KMS-11 (cell line): ENCODE measurements at regions not wholly inside any gene's neighbourhood (a gene's known extent, or its start where the extent isn't known, plus 50 kb on each side); places are given as distances from the start of the nearest gene placed in this dataset.

Source experiments
- H2AFZ ChIP-seq: fragments of 200-600 bp; sonication (generic); 2 replicates; pipeline ENCODE4 v1.6.1; 2016; ENCODE audit warnings: antibody characterized with exemption, mixed run types, low read depth
- H3K27ac ChIP-seq: fragments of 200-600 bp; sonication (generic); 2 replicates; pipeline ENCODE4 v1.6.1; 2016; ENCODE audit warnings: mild to moderate bottlenecking, mixed run types
- H3K27me3 ChIP-seq: fragments of 200-600 bp; sonication (generic); 2 replicates; pipeline ENCODE4 v1.6.1; 2017; ENCODE audit warnings: mild to moderate bottlenecking, low read depth, mixed run types, moderate library complexity; ENCODE audit not compliant: insufficient read depth
- H3K36me3 ChIP-seq: fragments of 200-600 bp; sonication (generic); 2 replicates; pipeline ENCODE4 v1.6.1; 2017; ENCODE audit warnings: mild to moderate bottlenecking, mixed run types; ENCODE audit not compliant: insufficient read depth
- H3K4me1 ChIP-seq: fragments of 200-600 bp; sonication (generic); 2 replicates; pipeline ENCODE4 v1.6.1; 2016; ENCODE audit warnings: mild to moderate bottlenecking, low read depth, mixed run types; ENCODE audit not compliant: poor library complexity, severe bottlenecking
- H3K4me2 ChIP-seq: fragments of 200-600 bp; sonication (generic); 2 replicates; pipeline ENCODE4 v1.7.0; 2016; ENCODE audit warnings: mild to moderate bottlenecking, mixed run types
- H3K4me3 ChIP-seq: fragments of 200-600 bp; sonication (generic); IDR thresholded peaks from 2 replicates; pipeline ENCODE4 v1.6.1; 2017; ENCODE audit warnings: low read depth, low read length, mixed read lengths; ENCODE audit not compliant: insufficient read depth
- H3K79me2 ChIP-seq: fragments of 200-600 bp; sonication (generic); 2 replicates; pipeline ENCODE4 v1.6.1; 2016; ENCODE audit warnings: low read depth, mixed run types; ENCODE audit not compliant: insufficient read depth
- H3K9ac ChIP-seq: fragments of 200-600 bp; sonication (generic); 2 replicates; pipeline ENCODE4 v1.6.1; 2016; ENCODE audit warnings: mild to moderate bottlenecking, mixed run types
- H4K20me1 ChIP-seq: fragments of 200-600 bp; sonication (generic); 2 replicates; pipeline ENCODE4 v1.6.1; 2016; ENCODE audit warnings: mild to moderate bottlenecking, mixed run types; ENCODE audit not compliant: insufficient read depth
- CTCF ChIP-seq: fragments of 200-600 bp; sonication (generic); conservative IDR thresholded peaks from 2 replicates; pipeline ENCODE4 v1.6.1; 2017; ENCODE audit warnings: low read depth, mild to moderate bottlenecking, antibody characterized with exemption, low read length, moderate library complexity, mixed read lengths

GRCh38 chr2:55105456-55105855 is 55.2 kb upstream of the RTN4 start:
- H3K4me3 ChIP-seq, result no peak overlapping the region
- no peak overlapping the region for H2AFZ ChIP-seq
- no peak overlapping the region for H3K4me2 ChIP-seq
- H3K4me1 ChIP-seq, result peaks cover 19% of the 10 kb centered on the region
- H3K9ac ChIP-seq, result no peak overlapping the region
- no peaks in the 10 kb centered on the region for H3K79me2 ChIP-seq
- H3K27me3 ChIP-seq, result no peaks in the 10 kb centered on the region
- no peak for TF ChIP-seq CTCF
- no peaks in the 10 kb centered on the region for H3K36me3 ChIP-seq
- no peaks in the 10 kb centered on the region for H4K20me1 ChIP-seq
- H3K27ac ChIP-seq, result no peak overlapping the region

GRCh38 chr2:55103046-55103445 is 52.8 kb upstream of the RTN4 start:
- Histone ChIP-seq H3K4me1 (peaks cover 32% of the 10 kb centered on the region), H3K9ac (no peak overlapping the region), H4K20me1 (no peaks in the 10 kb centered on the region), H3K4me3 (no peak overlapping the region), H3K27me3 (no peaks in the 10 kb centered on the region), H3K4me2 (no peak overlapping the region), H3K36me3 (no peaks in the 10 kb centered on the region), H3K79me2 (no peaks in the 10 kb centered on the region), H3K27ac (no peak overlapping the region), H2AFZ (no peak overlapping the region)
- TF ChIP-seq CTCF, result no peak

GRCh38 chr2:55102056-55102812 is 52.0 kb upstream of the RTN4 start:
- no peak for TF ChIP-seq CTCF
- Histone ChIP-seq H3K27ac (no peak overlapping the region), H3K79me2 (no peaks in the 10 kb centered on the region), H3K4me2 (no peak overlapping the region), H3K36me3 (no peaks in the 10 kb centered on the region), H3K9ac (no peak overlapping the region), H3K4me3 (no peak overlapping the region), H3K27me3 (no peaks in the 10 kb centered on the region), H4K20me1 (no peaks in the 10 kb centered on the region), H2AFZ (no peak overlapping the region), H3K4me1 (peaks cover 32% of the 10 kb centered on the region)

- no peaks in the 10 kb centered on the region for H3K79me2 ChIP-seq
- no peak overlapping the region for H3K27ac ChIP-seq
- TF ChIP-seq CTCF, result no peak
- no peak overlapping the region for H3K9ac ChIP-seq
- H3K27me3 ChIP-seq, result no peaks in the 10 kb centered on the region
- no peak overlapping the region for H3K4me2 ChIP-seq
- no peaks in the 10 kb centered on the region for H3K36me3 ChIP-seq
- no peak overlapping the region for H2AFZ ChIP-seq
- H4K20me1 ChIP-seq, result no peaks in the 10 kb centered on the region
- H3K4me1 ChIP-seq, result peaks cover 32% of the 10 kb centered on the region
- no peak overlapping the region for H3K4me3 ChIP-seq
These were observed 51.2 kb upstream of the RTN4 start for GRCh38 chr2:55101466-55101865.
